NCI-H748 (cell line): ENCODE measurements at regions not wholly inside any gene's neighbourhood (a gene's known extent, or its start where the extent isn't known, plus 50 kb on each side); places are given as distances from the start of the nearest gene placed in this dataset.
"Not testable (repeated sequence)": the region's sequence is repeated elsewhere in the genome, so short reads cannot be mapped to it uniquely, and the experiment has no call there.

Experiments used
- DNase-seq: peaks from one replicate; lab custom pipeline; 2025; ENCODE audit not compliant: unreplicated experiment; lab: John Stamatoyannopoulos, UW

DNA sequence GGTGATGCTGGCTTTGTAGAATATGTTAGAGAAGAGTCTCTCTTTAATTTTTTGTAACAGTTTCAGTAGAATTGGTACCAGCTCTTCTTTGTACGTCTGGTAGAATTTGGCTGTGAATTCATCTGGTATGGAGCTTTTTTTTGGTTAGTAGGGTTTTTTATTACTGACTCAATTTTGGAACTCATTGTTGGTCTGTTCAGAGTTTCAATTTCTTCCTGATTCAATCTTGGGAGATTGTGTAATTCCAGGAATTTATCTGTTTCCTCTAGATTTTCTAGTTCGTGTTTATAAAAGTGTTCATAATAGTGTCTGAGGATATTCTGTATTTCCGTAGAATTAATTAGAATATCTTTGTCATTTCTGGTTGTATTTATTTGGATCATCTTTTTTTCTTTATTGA is 943.5 kb downstream of the TRIB2 start:
- no peak for DNase-seq

DNA sequence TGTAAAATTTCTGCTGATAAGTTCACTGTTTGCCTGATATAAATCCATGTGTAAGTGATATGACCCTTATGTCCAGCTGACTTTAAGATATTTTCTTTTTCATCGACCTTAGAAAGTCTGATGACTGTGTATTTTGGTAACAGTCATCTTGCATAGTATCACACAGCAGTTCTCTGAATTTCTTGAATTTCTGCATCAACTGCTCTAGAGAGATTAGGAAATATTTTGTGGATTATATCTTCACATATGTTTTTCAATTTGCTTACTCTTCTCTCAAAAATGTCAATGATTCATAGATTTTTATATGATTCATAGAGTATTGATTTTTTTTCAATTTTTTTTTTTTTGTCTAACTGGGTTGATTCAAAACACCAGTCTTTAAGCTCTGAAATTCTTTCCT is 945.3 kb downstream of the TRIB2 start:
- DNase-seq, result no peak

DNA sequence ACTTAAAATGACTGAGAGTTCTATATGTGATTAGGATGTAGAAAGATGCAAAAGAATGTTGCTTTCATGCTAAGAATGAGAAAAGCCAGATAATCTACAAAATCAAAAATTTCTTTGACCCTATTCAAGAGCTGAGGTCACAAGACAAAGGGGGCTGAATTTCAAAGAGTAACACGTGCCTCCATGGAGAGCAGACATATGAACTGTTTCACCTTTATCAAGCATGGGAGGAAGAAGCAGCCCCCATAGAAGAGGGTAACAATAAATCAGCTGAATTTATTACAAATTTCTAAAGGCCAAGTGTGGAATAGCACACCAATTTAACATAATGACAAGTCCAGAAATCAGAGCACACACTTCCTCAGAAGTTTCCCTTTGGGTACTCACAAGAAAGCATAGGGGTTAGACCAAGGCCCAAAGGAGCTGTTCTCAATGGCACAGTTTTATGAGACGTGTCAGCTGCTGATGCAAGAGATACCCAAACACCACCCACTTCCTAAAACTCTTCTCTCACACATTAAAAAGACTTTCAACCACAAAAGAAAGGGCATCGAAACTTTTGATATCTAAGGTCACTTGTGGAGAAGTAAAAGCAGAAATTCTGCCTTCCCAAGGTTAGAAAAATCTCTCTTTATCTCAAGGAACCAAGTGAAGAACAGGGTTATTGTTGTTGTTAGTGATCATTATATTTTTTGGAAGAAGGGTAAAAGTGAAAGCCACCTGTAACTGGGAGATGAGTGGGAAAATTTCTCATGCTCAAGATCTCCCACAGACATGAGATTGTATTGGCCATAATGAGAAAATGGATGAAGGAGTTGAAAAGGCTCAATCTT is 950.1 kb downstream of the TRIB2 start:
- DNase-seq, result no peak

DNA sequence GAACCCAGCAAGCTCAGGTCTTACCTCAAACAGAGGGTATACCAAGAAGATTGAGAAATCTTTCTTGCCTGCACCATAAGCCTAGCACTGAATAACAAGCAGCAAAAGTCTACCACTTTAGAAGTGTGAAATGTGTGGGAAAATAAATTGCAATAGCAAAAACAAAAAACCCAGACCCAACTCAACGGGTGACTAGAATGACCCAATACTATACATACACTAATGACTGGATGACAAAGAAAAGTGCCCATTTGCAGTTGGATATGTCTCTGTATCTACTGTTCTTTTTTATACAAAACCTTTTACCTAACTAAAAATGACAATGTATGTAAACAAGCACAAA is 950.6 kb downstream of the TRIB2 start:
- no peak for DNase-seq

DNA sequence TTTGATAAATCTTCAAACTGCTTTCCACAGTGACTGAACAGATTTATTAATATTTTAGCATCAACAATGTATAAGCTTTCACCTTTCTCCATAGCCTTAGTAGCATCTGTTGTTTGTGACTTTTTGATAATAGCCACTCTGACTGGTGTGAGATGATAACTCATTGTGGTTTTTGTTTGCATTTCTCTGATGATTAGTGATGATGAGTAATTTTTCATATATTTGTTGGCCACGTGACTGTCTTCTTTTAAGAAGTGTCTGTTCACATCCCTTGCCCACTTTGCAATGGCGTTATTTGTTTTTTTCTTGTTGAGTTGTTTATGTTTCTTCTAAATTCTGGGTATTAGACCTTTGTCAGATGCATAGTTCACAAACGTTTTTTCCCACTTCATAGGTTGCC is 952.9 kb downstream of the TRIB2 start:
- DNase-seq, result no peak

DNA sequence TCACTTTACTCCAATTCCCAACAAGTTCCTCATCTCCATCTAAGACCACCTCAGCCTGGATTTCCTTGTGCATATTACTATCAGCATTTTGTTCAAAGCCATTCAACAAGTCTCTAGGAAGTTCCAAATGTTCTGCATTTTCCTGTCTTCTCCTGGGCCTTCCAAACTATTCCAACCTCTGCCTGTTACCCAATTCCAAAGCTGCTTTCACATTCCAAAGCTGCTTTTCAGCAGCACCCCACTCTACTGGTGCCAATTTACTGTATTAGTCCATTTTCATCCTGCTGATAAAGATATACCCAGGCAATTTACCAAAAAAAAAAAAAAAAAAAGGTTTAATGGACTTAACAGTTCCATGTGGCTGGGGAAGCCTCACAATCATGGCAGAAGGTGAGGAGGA is 957.1 kb downstream of the TRIB2 start:
- not testable (repeated sequence) for DNase-seq

DNA sequence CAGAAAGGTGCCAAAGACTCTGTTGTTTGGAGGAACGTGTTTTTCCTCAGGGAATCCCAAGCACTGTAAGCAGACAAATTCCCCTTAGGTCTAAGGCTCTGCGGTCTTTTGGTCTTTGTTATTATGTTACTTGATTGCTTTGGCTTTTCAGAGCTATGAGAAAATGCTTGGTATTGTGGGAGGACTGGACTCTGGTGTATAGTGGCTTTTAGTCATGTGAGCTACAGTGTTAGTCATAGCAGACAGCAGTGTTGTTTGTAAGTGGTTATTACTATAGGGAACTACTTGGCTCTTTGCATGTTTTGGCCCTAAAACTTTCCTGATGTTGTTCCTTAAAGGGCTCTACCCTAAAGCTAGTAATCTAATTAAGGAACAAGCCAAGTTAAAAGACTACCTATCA is 956.2 kb upstream of the LRATD1 start:
- DNase-seq, result no peak

DNA sequence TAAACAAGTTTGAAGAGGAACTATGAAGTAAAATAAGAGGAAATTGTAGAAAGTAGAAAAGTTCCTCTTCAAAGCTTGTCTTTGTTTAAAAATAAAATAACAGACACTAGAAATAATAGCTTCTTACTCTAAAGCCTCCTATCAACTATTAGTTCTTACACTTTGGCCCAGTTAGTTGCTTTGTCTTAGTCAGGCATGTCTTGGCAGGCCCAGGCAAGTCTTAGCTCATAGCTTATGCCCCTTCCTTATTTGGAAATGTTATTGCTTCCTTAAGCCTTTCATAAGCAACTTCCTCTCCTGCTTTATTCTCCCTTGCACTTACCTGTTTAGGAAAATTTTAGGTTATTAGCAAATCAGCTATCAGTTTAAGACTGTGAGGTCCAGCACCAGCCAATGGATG is 950.6 kb upstream of the LRATD1 start:
- no peak for DNase-seq

DNA sequence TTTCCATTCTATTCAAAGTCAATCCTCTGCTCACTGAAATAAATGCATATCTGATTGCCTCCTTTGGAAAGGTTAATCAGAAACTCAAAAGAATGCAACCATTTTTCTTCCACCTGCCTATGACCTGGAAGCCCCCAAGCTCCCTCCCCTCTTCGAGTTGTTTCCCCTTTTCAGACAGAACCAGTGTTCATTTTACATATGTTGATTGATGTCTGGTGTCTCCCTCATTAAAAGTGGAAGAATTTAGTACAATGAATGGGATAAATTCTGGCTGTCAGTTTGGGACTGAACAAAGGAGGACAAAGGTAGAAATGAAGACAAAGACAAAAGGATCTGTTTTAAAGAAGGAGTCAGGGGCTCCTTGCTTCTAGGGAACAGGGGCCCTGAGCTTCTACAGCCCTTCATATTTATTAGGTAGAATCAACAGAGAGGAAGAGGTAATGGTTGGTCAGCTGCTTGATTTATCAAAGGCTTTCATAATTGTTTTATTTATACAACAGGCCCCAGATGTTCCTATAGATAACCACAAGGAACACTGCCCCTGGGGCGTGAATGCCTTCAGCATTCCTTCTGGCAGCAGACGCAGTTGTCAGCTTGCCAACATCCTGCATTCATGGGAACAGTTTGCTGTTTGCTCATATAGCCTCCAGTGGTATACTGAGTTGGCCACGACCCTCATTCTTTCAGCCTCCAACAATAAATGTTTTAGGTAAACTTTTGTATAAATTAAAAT is 949.8 kb upstream of the LRATD1 start:
- DNase-seq, result peak; percentile 37

DNA sequence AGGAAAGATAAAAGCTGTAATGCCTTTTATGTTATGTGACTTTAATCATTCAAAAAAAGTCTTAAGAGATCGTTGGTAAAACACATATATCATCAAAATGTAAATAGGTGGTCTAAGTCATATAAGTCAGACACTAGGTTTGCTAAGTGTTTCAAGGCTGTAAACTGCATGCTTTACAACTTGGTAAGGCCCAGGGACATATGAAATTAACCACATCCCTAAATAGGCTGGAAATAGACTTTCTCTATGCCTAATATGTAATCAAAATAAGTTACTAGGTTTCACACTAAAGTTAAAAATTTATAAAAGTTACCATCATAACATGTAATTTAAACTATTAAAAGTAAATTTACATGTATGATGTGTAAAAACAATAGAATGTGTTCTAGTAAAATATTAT is 946.3 kb upstream of the LRATD1 start:
- no peak for DNase-seq

DNA sequence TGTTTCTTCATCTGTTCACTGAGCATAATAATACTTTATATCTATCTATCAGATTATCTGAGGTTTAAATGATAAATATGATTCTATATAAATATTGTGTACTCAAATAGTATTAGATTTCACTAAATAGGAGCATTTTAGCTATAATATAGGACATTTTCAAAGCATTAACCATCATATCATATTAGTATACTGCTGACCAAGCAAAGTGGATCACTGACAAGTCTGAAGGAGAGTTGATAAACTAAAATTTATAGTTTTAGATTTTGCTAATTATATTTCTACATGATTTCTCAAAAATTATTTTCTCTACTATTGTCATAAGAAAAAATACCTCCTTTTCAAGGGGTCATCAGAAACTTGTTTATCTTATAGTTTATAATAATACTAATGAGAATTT is 937.8 kb upstream of the LRATD1 start:
- no peak for DNase-seq

DNA sequence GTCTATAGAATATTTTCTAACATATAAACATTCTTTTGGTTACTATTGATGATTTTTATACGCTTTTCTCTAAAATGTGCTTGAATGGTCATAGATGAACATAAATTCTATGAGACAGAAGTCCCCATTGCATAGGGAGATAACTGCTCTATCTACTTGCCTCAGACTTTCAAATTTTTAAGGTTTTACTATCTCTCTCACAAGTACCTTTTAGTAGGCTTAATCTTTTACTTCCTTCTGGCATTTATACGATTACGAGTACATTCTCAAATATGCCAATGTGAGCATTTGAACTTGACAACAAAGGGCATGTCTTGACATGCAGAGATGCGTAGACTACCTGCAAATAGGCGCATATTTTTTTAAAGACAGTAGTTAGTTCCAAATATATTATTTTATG is 935.9 kb upstream of the LRATD1 start:
- no peak for DNase-seq

DNA sequence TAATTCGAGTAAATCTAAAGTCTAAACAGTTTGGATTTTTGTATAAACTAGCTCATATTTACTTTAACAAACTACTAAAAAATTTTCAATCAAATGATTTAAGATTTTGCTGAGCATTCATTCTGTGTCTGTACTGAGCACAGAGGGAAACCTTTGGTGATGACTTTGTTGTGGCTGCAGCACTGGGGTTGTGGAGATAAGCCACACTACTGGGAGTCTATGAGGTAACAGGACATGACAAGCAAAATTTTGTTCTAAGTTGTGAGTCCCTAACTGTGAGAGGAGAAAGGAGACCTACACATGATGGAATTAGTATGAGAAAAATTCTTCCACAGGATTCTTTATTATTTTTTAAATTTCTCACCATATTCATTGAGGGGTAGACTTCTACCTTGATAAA is 933.7 kb upstream of the LRATD1 start:
- DNase-seq, result no peak

DNA sequence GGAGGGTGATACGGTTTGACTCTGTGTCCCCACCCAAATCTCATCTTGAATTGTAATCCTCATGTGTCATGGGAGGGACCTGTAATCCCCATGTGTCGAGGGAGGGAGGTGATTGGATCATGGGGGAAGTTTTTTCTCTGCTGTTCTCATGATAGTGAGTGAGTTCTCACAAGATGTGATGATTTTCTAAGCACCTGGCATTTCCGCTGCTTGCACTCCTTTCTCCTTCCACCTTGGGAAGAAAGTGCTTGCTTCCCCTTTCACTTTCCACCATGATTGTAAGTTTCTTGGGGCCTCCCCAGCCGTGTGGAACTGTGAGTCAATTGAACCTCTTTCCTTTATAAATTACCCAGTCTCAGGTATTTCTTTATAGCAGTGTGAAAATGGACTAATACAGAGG is 932.6 kb upstream of the LRATD1 start:
- not testable (repeated sequence) for DNase-seq

DNA sequence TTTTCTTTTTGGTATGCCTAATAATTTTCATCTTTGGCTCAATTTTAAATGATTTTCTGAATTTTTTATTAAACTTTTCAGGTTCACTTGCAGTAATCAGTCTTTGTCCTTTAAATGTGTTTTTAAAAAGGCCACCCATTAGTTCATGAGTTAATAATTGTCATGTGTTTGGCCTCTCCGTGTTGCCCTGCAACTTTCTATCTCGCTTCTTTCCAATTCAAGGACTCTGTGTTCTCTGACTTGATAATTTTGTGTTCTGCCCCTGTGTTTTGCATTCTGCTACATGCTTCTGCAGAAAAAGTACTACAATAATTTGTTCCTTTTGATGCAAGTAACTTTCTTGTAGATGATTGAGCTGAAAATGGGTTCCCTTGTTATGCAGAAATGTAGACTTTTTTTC is 921.4 kb upstream of the LRATD1 start:
- DNase-seq, result no peak

DNA sequence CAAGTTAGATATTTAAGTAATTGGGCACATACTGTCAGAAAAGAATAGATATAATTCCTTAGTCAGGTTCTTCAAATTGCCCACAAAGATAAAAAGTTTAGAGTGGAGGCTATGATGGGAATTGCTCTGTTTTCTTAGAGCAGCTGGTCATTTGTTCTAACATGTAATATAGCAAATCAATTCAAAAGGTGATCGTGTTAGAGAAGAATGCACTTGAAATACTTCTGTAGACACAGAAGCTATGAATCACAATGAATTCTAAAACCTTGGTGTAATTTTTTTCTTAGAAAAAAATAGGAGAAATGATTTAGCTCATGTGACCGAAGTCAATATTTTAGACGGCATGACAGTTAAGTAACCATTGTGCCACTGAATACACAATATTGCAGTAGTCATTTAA is 918.1 kb upstream of the LRATD1 start:
- DNase-seq, result no peak

DNA sequence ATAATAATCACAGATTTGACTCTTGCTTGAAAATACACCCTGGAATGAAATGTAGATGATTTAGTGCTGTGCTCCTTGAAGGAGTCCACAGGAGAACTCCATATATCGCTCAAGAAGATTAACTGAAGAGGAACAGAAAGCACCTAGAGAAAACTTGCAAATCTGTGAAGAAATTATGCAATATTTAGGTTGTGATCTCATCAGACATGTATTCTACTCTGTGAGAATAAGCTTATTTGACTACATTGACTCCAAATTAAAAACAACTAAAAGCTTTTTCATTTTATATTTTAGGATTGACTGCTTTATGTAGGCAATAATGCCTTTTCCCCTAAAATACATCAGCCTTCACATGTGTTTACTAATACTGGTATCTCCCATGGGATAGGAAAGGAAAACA is 906.6 kb upstream of the LRATD1 start:
- no peak for DNase-seq

DNA sequence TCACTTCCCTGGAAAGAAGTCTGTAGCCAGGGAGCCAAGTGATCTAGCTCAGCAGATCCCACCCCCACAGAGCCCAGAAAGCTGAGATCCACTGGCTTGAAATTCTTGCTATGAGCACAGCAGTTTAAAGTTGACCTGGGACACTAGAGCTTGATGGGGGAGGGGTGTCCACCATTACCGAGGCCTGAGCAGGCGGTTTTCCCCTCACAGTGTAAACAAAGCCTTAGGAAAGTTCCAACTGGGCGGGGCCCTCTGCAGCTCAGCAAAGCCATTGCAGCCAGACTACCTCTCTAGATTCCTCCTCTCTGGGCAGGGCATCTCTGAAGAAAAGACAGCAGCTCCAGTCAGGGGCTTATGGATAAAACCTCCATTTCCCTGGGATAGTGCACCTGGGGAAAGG is 887.2 kb upstream of the LRATD1 start:
- peak; percentile 20 for DNase-seq

DNA sequence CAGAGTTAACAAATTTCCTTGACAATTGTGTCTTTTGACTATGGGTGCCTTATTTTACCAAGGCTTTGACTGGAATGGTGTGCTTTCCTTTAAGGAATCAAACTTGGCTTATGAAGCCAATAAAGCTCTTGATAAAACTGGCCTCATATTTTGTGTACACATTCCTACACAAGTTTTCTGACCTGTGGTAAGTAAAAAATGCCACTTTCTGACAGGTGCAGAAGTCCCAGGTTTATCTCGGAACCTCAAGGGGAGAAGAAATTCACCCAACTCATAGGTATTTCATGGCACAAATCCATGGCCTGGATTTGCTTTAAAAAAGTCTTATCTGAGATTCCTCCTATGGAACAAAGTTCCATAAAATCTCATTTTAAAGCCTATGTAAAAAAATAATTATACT is 880.6 kb upstream of the LRATD1 start:
- DNase-seq, result no peak

DNA sequence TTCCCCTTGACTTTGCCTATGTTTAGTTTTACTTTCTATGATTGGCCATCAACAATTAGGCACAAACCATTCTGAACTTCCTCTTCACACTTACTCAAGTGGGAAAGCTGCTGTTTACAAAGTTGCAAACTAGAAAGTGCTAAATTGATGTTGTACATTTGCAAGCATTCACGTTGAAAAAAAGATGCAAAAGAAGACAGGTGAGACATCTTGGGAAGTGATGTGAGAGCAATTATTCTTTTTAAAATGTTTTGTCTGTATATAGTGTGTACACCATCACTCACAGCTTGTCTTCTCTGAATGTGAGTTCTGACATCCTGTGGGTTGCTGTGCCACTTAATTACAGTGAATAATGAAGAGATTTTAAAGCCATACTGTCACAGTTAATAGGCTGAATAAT is 874.1 kb upstream of the LRATD1 start:
- DNase-seq, result peak; percentile 28

DNA sequence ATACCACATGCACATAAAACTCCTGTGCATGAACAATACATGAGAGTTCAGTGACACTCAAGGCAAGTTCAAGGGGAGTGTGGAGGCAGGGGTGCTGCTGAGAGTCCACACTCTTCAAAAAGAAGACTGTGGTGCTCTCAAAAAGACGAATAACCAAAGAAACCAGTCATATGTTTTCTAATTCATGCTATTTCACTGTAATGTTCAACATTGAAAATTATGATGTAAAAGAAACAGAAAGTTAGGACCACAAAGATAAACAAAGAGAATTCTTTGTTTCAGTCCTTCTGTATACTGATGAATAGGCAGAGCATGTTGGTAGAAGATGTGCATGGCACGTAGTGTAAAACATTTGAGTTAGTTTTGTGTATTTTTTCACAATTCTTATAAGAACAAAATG is 864.2 kb upstream of the LRATD1 start:
- DNase-seq, result no peak

DNA sequence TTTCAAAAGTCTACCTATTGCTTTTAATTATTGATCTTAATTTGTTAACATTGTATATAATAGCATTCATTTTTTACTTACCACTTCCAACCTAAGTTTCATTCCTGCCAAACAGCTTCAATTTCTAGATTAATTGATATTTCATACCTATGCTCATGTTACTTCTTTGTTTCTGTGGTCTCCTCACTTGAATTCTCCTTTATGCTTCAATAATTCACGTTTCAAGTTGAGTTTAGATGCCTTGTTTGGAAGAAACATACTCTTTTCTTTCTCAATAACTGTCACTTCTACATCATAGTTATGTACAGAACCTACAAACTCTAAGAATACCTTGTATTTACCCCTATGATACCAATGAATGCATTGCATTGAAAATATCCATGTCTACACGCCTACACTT is 862.2 kb upstream of the LRATD1 start:
- no peak for DNase-seq

DNA sequence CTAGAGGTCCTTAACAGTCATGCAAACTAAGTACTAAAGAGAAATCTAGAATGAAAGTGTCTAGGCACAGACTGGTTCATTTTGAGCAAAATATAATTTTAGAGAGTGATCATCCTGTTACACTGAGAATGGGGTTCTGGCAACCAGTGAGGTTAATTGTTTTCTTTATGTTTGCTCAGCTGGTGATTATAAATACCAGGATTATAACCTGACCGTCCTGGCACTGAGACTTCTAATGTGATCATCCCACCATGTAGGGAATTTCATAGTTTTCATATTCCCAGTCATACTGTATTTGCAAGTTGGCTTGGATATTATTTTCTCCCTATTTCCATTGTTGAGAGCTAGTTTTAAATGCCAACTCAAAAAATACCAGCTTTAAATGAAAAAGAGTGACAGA is 852.5 kb upstream of the LRATD1 start:
- DNase-seq, result peak; percentile 75
